GM21381 (cell line): ENCODE measurements at regions not wholly inside any gene's neighbourhood (a gene's known extent, or its start where the extent isn't known, plus 50 kb on each side); places are given as distances from the start of the nearest gene placed in this dataset.
"Not testable (repeated sequence)": the region's sequence is repeated elsewhere in the genome, so short reads cannot be mapped to it uniquely, and the experiment has no call there.

Source experiments
- ATAC-seq: cut with Tn5 transposase; IDR thresholded peaks from one replicate; pipeline ENCODE4 v1.9.1; 2021; ENCODE audit warnings: mild to moderate bottlenecking, moderate library complexity; ENCODE audit not compliant: unreplicated experiment

DNA sequence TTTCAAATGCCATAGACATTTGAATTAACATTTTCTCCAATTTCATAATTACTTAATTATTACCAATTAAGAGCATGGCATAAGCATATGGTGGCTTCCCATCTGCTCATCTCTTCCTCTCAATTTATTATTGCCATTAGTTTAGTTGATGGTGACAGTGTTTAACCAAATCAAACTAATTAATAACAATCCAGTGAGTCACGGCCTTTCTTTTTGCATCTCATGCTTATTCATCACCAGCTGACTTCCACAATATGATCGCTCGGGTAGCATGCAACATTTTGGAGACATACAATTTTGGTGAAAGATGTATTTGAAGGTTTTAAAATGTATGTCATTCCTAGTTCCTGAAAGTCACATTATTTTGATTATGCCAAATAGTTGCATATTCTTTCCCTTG, 172.8 kb upstream of the TACR3 start:
- no peak for ATAC-seq

DNA sequence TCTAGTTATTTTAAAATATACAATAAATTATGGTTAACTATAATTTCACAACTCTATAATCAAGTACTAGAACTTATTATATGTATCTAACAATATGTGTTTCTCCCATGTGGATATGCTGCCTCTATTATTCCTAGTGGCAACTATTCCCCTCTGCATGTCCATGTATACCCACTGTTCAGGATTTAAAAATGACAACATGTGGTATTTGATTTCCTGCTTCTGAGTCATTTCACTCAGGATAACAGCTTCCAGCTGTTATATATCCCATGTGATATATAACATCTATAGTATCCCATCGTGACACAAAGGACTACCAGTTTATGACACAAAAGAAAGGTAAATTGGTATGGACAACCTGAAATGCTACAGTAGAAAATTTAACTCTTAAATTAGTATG, 167.4 kb upstream of the TACR3 start:
- no peak for ATAC-seq

DNA sequence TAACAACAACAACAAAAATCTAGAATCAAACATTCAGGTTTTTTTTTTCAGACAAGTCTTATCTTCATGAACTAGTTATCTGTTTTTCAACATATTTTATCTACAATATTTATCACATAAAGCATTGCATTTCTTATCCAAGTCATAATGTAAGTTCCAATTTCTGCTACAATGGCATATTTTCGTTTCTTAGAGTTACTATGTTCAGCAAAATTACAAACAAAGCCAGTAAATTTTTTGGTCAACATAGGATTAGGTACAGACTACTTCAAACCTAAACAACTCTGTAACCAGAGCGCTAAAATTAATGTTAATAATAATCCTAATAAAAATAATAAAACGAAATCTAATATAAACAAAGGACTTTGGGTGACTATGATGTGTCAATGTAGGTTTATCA, 165.4 kb upstream of the TACR3 start:
- no peak for ATAC-seq

DNA sequence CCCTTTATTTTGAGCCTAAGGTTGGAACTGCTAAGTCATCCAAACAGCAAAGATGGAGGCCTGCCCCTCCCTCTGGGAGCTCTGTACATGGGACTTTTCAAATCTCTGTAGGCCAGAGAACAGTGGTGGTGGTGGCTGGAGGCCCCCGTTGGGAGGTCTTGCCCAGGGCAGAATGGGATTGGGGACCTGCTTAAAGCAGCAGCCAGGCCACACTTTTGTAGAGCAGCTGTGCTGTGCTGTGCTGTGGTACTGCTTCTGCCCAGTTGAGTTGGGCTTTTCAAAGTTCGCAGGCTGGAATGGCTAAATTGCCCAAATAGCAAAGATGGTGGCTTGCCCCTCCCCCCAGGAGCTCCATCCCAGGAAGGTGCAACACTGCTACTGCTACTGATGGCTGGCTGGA, 147.5 kb upstream of the TACR3 start:
- ATAC-seq, result no peak

DNA sequence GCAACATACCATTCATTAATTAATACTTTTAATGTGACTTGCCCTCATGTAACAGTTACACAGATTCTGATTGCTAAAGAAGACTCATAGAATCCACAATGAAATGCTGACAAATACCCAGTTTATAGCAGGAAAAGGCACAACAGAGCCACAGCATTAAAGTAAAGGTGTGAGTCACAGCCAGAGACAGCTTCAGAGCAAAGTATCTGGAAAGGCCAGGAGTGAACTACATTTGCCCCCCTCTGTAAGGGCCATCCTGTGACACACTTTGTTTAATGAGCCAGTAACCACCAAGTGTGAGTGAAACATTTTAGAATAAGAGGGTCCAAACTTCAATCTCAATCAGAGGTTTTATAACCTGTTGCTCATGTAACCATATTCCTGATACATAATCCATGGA, 133.8 kb upstream of the TACR3 start:
- ATAC-seq, result no peak

DNA sequence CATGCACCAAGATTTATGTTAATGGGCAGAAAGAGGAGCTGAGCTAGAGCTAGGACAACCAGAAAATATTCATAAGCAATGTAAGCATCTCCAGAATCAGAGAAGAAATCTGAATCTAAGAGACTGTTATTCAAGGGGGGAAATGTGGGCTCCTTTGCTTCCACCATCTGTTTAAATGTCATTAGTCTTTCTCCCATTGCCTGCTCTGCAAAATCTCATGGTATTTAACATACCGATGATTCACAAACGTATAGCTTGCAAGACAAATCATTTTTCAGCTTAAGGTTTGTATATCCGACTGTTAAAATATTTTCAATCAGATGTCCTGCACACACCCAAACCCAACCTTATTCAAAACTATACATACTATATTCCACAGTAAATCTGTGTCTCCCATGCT, 133.4 kb upstream of the TACR3 start:
- no peak for ATAC-seq

DNA sequence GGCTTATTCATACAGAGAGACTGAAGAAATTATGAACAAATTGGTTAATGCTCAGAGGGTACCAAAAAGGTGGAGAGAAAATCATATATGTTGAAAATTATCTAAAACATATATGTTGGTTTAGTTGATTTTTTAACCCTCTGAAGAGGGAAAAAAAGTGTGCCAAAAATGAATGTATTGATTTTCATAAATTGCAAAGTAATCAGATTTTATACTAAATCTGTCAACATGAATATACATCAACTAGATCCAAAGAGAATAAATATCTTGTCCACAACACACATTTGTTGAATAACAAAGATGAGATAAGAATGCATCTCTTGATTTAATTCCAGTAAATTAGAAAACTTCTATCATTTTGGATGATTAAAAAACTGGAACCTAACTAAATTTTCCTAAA, 125.3 kb upstream of the TACR3 start:
- no peak for ATAC-seq

DNA sequence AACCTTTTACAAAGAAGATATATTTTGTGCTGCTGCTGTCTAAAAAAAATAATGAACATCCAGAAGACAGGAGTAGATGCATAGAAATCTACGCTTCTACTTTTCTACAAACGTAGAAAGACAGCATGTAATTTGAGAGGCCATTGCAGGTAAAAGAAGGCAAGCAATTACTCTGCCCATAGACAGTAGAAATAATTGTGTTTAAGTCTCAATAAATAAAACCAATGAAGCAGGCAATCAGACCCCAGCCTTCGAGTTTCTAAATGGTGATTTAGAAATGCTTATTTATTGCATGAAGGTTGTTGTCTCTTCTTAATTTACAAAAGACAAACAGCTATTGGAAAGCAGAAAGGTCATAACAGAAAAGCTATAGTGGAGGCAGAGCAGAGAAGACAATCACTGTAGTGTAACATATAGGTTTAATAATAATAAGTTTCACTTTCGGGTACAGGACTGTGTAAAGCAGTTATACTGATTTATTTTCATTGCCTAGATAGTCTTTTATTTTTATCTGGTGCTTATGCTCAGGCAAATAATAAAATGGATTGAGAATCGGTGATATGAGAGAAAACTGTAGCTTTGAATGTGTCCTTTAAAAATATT, 123.0 kb upstream of the TACR3 start:
- ATAC-seq, result no peak

DNA sequence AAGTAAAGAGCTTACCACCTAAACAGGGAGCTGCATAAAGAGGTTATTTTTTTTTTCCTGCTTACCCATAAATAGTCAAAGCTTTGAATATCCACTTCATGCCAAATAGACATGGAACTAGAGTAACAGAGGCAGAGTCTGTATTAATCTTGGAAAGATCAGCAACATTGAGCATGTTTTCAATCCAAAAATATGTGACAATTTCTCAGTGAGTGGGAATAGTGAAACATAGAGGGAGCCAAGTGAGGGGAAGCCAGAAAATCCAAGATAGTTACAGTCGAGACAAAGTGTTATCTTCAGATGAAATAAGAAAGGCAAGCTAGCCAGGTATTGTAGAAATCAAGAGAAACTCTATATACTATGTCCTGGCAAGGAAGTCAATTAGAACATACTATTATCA, 122.3 kb upstream of the TACR3 start:
- no peak for ATAC-seq

DNA sequence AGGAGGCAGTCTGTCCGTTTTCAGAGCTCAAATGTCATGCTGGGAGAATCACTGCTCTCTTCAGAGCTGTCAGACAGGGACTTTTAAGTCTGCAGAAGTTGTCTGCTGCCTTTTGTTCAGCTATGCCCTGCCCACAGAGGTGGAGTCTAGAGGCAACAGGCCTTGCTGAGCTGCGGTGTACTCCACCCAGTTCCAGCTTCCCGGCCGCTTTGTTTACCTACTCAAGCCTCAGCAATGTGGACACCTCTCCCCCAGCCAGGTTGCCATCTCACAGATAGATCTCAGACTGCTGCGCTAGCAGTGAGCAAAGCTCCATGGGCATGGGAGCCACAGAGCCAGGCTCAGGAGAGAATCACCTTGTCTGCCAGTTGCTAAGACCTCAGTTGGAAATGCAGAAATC, 90.5 kb upstream of the TACR3 start:
- not testable (repeated sequence) for ATAC-seq

DNA sequence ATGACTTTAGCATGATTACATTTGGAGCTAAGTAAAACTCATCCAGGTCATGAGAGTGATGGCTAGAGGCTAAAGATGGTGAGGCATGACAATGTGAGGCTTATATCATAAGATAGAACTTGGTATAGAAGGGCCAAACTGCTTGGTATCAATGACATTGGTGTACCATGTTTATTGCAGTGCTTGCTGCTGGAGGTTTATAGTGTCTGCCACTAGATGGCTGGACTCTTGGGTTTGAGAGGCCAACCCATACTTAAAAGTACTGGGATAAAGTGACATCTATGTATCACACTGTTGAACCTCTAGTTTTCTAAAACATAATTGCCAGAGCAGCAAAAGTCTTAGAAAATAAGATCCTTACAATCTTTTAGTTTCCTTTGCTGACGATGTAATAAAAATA, 83.0 kb upstream of the TACR3 start:
- ATAC-seq, result no peak

DNA sequence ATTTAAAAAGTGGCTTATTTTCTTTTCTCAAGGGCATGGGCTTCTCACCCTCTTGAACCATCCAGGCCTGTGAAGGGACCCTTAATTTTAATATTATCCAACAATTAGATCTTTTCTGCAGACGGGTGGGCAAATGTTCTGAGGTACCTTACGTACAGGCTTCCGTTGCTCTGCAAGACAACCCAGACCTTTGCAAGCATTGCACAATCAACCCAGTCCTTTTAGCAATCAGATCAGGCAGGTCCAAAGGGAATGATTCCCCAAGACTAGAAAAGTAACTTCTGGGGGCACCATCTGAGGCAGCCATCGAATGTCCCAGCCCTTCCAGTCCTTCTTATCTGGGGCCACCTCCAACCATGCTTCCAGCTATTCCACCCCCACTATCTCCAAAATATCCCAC, 67.3 kb upstream of the TACR3 start:
- no peak for ATAC-seq

DNA sequence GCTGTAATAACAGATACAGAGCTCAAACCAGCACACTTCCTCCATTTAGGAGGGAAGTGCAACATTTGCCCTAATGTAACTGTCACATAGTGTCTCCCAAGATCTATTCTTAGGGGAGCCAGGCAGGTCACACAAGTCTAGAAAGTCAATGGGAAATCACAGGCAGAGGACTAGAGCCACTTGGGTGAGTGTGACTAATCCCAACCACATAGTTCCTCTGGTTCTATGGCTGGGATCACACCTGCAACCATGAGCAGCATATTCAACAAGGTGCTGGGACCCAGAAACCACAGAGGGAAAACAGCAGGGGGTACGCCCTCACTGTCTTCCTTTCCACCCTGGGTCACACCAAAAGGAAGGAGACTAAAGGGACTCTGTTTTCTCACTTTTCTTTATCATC, 66.8 kb upstream of the TACR3 start:
- ATAC-seq, result no peak

DNA sequence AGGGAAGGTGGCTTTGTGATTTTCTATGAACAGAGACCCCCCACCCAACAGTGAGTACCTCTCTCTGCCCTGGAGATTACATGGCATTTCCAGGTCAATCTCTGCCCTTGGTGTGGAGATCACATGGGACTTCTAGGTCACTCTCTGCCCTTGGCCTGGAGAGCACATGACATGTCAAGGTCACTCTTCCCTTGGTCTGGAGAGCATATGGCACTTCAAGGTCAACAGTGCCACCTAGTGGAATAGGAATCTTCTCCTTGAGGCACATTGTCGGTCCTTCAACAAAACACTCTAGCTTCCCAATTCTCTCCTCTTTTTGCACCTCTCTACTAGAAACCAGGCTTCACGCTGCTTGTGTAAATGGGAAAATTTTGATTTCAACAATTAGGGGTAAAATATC, 66.2 kb upstream of the TACR3 start:
- peak; percentile 88 for ATAC-seq

DNA sequence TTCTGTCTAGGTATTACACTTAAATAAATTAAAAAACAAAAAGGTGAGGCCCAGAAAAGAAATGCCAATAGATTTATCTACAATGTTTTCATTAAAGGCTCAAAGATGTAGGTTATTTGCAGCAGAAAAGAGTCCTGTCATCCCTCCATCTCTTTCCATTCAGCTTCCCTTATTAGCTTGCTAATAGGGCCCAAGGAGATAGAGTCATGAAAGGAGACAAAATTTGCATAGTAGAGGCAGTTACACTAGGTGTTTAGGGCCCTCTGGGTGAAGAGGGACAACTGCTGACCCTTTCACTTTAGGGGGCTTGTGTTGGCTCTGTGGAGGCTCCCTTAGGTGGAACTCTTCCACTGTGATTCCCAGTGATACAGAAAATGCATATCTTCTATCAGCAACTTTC, 58.4 kb upstream of the TACR3 start:
- no peak for ATAC-seq

DNA sequence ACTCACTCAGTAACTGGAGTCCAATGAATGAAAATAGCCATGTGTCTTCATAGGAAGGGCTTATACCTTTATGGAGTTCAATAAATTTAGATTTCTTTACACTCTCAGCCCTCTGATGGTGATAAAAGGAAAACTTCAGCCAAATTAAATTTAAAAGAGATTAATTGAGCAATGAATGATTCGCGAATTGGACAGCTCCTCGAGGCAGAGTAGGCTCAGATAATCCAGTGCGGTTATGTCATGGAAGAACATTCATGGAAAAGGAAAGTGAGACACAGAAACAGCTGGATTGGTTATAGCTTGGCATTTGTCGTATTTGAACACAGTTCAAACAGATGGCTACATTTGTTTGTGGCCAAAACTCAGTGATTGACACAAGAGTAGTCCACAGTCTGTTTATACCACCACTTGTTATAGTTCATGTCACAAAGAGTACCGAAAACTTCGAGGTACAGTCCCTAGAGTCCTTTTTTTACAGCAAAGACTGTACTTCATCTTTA, 54.6 kb upstream of the TACR3 start:
- no peak for ATAC-seq

DNA sequence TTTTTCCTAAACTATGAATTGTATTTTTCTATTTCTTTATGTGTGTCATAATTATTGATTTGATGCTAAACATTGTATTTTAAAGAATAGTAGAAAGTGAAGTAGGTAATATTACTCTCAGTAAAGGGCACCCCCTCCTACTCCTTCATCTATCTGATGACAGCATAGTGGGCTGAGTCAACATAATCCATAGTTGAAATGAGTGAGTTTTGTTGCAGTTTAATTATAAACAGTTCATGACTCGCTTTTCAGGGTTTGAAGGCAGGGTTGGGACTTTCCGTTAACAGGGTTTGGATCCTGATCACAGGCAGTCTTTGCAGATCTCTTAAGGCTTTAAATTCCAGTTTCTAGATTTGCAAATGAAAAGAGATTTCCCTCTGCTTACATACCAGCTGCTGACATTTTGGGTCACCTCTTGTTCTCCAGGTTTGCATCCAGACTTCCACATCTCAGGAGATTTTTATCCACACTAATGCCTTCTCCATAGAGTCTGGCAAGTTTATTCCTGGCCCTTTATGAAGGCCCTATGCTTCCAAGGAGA, 54.0 kb upstream of the TACR3 start:
- no peak for ATAC-seq
